HG03520 (cell line): ENCODE measurements at regions not wholly inside any gene's neighbourhood (a gene's known extent, or its start where the extent isn't known, plus 50 kb on each side); places are given as distances from the start of the nearest gene placed in this dataset.
"Not testable (repeated sequence)": the region's sequence is repeated elsewhere in the genome, so short reads cannot be mapped to it uniquely, and the experiment has no call there.

Experiments used
- ATAC-seq: cut with Tn5 transposase; IDR thresholded peaks from one replicate; pipeline ENCODE4 v1.9.1; 2021; ENCODE audit warnings: mild to moderate bottlenecking, moderate library complexity; ENCODE audit not compliant: unreplicated experiment

DNA sequence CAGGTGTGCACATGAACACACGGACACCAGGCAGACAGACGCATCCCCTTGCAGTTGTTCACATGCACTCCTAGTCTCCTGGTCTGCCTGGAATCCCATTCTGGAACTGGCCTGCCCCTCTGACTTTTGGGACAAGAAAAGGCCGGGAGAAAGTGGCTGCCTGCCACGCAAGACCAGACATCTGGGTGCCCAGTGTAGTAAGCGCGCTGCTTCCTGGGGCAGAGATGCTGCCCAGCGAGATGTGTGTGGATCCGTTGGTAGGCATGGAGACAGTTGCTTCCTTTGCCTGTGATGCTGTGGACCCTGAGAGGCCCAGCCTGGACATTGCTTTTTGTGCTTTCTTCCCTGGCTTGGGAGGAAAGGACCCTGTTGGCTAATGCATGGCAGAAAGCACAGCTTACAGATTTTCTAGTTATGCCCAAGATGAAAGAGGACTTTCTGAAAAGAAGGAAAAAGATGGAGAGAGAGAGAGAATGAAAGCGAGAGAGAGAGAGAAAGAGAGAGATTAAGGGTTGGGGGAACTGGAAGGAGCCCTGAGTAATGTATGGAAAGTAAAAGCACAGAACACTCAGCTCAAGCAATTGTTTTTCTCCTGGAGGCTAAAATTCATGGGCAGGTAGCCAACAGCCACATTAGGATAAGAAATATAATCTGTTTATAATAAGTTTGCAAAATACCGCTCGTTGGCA lies 235.3 kb downstream of the BCL2L11 start:
- ATAC-seq: not testable (repeated sequence)

DNA sequence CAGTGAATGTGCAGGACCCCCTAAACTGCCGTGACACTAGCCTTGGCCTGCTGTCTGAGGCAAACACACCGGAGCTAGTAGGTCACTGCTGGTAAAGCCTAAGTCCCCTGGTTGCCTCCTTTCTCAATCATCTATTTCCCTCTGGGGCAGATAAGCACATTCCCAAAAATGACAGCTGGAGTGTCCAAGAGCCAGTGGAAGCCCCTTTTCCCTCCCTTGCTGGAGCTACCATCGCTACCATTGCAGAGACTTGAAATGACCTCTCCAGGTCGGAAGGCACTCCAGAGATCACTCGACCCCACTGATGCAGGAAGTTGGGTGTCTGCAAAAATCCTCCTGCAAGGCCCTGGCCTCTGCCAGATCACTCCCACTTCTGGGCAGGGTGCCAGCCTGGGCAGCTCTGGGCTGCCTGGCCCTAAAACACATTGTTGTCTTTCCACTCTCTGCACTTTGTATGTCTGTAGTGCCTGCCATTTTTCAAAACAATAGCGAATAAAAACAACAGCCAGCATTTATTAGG lies 235.9 kb downstream of the BCL2L11 start:
- not testable (repeated sequence) for ATAC-seq

DNA sequence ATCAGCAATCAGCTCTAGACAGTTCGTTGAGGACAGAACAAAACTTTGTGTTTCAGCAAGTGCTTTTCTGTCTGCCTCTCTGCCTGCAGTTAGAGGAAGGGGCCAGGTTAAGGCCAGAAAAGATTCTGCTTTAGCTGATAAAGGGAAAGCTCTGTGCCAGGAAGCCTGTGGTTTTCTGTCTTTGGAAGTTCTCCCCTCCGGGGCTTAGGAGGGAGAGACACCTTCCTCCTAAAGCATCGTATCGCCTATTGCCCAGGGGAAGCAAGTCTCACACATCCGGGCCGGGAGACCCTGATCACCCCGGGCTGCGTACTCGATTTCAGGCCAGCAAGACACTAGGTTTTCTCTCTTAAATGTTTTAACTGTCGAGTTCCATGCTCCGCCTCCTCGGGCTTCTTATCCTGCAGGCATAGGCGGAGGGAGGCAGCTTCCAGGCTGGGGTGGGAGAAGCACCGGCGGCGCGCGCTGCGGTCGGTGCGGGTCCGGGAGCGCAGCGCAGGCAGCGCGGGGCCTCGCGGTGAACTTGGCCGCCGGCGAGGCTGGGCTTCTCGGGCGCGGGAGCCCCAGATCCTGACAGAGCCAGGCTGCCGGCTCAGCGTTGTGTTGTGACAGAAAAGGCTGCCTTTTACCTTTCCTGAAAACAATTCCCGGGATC lies 245.4 kb downstream of the BCL2L11 start:
- ATAC-seq: not testable (repeated sequence)

DNA sequence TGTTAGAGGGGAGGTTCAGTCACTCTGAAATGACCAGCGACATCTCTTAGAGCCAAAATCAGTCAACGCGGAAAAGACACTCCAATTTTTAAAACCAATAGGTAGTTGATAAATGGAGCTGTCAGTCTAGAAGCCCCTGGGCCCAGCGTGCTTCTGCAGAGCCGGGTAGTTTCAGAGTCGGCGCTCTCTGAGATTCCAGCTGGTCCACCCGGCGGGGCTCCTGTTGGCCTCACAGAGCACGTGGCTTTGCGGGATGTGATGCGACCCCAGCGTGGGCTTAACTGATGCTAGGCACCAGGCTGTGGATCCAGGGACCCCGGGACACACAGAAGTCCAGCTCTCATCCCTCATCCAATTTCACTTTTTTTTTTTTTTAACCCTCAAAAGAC lies 245.9 kb downstream of the BCL2L11 start:
- not testable (repeated sequence) for ATAC-seq

DNA sequence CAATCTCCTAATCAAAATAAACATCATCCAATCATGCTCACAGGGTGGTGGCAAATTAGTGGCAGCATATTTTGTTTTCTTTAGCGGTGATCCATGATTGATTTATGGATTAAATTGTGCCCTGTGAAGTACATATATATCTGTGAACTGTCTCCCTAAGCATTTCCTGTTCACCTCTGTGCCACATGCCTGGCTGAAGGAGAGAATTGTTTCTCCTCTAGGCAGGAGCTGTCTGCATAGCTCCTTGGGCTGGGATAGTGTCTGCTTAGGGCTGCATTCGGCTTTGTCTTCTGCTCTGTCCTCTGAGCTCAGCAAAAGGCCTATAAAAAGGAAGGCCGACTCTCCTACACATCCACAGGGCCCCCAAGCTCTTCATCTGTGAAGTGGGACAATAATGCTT lies 246.4 kb downstream of the BCL2L11 start:
- not testable (repeated sequence) for ATAC-seq

DNA sequence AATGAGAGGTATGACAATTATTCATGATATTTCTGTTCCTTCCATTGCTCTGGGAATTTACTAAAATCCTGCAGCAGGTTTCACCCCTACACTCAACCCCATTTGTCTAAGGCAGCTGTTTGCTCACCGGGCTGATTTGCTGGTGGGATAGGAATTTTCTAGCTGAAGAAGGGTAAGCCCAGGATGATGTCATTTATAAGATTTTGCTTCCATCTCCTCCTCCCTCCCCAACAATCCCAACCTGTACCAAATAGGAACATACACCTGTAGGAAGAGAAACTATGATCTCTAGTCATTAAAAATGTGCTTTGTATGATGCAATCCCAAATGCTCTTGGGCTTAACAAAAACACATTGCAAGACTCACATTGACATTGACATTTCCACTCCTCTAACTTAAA lies 247.2 kb downstream of the BCL2L11 start:
- ATAC-seq: not testable (repeated sequence)

DNA sequence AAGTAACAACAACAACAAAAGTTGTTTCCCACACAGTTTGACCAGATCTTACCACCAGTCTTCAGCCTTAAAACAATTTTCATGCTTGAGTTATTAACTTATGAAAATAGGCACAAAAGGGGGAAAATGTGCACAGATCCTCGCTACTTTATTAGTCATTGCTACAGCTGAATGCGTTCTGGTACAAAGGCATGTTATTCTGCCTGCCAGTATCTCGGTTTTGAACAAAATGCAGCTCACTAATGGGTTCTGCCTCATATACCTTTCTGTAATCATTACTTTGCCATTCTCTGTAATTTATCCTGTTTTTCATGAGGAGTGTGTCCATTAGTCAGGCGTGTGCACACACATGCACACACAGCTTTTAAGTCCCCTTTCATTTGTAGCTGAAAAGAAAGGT lies 247.6 kb downstream of the BCL2L11 start:
- not testable (repeated sequence) for ATAC-seq

DNA sequence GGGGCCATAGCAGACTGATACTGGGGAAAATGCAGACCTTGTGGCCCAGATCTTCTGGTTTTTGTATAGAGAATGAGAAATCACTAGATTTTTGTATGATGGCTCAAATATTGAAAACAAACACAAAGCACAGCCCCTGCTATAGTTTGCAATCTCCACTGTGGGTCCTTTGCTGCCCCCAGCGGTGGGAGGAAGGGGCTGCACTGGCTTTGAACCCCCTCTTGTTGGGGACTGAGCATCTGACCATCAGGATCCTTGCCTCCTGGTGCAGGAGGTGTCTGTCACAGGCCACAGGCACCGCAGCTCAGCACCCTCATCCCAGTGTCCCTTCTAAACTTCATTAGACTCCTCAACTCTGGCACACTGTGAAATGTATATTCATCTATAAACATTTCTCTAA lies 252.3 kb downstream of the BCL2L11 start:
- not testable (repeated sequence) for ATAC-seq

DNA sequence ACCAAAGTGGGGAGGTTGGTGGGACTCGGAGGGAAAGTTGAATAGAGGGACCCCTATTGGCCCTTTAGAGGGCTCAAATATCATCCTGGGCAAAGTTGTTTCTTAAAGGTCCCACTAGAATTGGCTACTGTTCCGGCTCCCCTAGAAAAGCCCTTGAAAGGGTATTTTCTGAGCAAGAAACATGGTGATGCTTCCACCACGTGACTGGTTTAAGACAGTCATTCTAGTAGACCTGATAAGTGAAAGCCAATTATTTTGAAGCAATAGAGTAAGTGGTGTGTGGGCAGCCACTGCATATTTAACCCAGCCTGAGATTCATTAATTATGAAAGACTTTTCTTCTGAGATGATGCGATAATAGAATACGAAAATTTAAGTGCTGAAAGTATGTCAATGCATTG lies 253.3 kb downstream of the BCL2L11 start:
- ATAC-seq: not testable (repeated sequence)

DNA sequence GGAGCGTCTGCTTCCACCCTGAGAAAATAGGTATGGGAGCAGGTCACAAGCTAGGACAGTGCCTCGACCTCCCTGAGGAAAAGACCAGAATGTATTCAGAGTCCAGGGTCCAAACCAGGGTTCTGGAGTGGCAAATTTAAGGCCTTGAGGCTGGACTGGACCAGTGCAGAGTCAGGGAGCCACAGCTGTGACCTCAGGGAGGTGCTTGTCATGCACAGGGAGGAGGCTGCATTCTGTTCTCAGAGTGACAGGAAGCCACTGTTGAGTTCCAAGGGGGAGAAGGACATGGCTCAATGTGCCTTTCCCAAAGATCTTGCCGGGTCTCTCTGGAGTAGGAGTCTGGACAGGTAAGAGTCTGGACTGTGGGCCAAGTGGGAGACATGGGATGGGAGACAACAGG lies 254.0 kb downstream of the BCL2L11 start:
- not testable (repeated sequence) for ATAC-seq

DNA sequence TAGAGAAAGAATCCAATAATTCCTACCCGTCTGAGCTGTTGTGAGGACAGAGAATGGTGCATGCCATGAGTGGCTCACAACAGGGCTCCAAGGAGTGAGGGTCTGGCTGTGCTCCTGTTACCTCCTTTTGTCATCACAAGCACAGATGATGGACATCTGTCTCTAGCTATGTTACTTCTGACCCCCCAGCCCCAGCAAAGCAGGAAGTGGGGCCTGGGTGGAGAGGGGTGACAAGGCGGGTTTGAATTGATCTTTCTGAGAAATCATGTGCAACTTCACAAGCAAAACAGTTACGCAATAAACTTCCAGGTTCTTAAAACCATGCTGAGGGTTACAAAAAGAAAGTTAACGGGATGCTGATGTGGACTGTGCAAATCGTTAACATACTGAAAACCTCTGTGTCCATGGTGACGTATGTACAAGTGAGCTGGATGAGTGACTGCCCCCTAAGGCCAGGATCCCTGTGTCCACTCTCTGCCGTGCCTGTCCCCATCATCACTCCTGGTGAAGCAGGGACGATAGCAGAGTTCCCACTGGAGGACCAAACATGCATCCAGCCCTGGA lies 254.7 kb downstream of the BCL2L11 start:
- ATAC-seq: not testable (repeated sequence)

DNA sequence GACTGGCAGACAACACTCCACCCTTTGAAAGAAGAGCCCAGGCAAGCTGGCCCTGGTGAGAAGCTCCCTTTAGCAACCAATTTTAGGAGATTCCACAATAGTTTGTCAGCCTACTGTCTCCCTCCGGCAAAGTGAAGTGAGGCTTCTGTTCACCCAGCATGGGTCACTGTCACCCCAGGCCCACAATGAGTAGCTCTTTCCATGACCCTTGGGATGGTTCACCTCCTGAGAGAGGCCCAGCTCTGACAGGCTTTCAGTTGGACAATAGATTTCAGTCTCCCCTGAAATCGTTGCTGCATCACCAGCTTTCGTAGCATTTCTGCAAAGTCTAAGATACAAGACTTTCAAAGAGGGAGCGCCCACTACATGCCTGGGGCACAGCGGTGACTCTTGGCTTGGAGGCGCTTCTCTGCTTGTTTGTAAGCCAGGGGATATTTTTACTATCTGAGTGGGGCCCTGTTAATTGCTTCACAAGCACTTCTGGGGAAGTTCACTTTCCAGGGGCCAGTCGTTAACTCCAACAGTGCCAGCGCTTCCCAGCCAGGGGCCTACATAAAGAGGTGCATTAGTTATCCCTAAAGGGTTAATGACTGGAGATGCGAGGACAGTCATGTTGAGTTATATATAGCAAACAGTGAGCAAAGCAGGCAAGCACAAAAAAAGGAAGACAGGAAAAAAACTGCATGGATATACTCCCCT lies 255.7 kb downstream of the BCL2L11 start:
- ATAC-seq: not testable (repeated sequence)

DNA sequence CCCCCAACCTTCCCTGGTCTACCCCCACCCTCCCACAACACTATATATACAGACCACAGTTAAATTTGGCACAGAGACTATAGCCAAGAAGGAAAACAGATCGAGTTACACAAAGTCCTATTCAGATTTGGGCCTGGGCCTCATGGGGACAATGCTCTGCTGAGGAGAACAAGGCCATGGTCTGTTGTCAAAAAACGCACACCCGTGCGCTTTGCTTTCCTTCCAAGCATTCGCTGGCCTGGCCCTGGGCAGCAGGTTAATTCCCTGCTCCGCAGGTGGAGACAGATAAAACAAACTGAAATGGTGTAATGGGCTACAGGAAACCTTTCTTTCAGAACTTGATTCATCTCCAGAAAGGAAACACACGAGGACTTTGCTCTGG lies 256.2 kb downstream of the BCL2L11 start:
- ATAC-seq: not testable (repeated sequence)

DNA sequence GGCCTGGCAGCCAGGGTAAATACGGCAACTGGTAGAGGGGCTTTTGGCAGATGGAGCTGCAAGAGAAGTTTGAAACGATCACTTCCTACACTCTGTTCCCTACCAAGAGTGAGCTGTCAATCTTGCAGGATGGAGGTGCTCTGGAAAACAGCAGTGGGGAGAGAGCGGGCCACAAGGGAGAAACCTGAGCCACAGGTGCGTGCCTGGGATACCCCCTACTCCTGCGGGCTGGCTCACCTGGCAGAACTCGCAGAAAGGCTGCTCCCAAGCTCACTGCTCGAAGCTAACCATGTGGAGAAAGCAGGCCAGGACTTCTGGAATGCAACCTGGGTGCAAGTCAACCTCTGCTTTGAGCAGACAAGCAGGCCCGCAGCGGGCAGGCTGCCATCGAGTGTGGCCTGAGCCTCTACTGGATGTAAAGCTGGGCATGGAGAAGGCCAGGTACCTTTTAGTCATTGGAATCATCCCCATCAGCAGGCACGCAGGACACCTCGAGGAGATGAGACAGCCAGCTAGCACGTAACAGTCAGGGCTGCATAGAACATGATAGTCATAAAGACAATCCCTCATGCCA lies 256.8 kb downstream of the BCL2L11 start:
- ATAC-seq: not testable (repeated sequence)

DNA sequence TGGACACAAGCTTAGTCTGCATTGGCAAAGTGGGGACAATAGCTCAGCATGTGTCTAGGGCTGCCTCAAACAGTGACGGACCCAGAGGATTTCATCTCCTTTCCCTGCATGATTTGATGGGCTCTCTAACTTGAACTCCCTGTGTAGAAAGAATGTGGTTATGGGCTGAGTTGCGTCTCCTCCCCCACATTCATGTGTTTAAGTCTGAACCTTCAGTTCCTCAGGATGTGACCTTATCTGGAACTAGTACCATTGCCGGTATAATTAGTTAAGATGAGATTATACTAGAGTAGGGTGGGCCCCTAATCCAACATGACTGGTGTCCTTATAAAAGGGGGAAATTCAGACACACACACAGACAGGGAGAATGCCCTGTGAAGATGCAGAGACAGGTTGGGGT lies 257.6 kb downstream of the BCL2L11 start:
- not testable (repeated sequence) for ATAC-seq

DNA sequence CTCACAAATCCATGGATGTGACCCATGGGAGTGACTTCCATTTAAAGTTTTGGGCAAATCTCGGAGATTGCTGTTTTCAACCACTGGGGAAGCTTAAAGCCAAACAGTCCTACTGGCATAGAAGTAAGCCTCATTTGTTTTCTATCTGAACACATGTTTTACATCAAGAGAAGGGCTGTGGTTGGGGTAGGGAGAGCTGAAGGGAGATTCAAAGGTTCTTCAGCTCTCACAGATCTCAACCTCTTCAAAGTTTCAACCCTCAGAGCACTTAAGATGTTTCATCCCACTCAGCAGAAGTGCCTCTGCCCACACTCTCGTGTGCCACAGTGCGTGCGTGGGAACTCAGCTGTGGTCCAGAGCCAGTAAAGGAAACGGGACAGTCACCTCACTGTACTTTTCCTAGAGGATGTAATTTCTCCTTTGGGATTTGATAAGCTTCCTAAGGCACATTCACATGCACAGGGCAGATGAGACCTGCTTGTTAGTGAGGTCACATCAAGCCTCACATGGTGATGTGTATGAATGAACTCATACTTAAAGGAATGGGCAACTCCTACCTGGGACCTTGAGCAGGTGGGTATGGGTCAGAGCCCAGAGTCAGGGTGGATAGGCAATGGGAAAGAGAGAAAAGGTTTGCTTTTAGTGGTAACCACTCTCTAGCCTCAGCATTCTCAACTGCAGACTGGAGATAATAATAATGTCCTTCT lies 260.2 kb downstream of the BCL2L11 start:
- ATAC-seq: not testable (repeated sequence)

DNA sequence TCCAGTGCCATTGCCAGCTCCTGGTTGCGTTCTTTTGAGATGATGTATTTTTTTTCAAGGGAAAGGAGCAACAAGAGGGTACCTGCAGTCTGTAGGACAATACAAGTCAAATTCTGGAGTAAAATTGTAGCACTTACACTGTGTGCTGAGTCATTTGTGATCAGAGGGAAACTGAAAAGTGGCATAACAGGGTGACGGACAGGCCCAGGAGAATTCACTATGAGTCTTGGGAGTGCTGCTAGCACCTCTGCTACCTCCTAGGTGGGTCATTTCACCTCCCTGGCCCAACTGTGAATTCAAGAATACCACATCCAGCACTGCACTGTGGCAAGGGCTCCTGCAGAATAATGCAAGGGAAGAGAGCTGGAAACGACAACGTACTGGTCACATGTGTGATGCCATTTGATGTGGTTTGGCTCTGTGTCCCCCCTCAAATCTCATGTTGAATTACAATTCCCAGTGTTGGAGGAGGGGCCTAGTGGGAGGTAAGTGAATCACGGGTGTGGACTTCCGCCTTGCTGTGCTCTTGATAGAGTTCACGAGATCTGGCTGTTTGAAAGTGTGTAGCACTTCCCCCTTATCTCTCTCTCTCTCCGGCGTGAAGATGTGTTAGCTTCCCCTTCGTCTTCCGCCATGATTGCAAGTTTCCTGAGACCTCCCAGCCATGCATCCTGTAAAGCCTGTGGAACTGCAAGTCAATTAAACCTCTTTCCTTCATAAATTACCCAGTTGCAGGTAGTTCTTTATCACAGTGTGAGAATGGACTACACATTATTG lies 261.0 kb downstream of the BCL2L11 start:
- not testable (repeated sequence) for ATAC-seq

DNA sequence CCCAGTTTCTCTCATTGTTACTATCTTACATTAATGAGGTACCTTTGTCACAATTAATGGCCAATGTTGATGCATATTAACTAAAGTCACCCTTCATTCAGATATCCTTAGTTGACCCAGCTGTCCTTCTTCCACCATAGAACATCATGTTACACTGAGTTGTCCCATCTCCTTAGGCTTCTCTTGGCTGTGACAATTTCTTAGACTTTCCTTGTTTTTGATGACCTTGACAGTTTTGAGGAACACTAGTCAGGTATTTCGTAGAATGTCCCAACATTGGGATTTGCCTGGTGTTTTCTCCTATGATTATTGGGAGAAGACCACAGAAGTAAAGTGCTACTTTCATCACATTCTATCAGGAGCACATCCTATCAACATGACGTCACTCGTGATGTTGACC lies 261.8 kb downstream of the BCL2L11 start:
- ATAC-seq: not testable (repeated sequence)

DNA sequence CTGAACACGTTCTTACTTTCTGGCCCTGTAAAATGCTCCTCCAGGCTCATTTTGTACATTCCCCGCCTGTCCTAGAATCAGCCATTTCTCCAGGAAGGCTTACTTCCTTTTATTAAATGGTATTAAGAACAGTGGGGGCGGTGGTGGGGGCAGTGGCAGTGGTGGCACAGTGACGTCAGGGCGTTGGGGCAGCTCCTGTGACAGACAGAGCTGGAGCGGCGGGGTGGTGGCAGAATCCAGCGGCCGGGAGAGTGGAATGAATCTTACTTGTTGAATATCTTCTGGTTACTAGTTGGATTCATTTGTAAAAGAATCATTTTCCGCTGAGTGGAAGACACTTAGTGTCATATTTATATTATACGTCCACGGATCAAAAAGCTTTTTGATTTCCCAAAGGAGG lies 262.6 kb downstream of the BCL2L11 start:
- not testable (repeated sequence) for ATAC-seq
